OCI-LY3 (cell line): ENCODE measurements at regions not wholly inside any gene's neighbourhood (a gene's known extent, or its start where the extent isn't known, plus 50 kb on each side); places are given as distances from the start of the nearest gene placed in this dataset.

Experiments used
- CTCF ChIP-seq: fragments of 200-600, 300-600 bp; sonication (generic); IDR thresholded peaks from 2 replicates; pipeline ENCODE4 v1.5.1; 2014; ENCODE audit warnings: antibody characterized with exemption, low read length, low read depth
- EZH2phosphoT487 ChIP-seq: fragments of 200-600 bp; shearing (Covaris generic); IDR thresholded peaks from 2 replicates; pipeline ENCODE4 v1.6.1; 2018; ENCODE audit warnings: antibody characterized with exemption, mixed run types, low read depth

- TF ChIP-seq CTCF = no peak
- no peak for TF ChIP-seq EZH2phosphoT487
Measured at GRCh38 chr13:81106348-81106747, 765.4 kb upstream of the SPRY2 start.
